ENCODE measurements at regions not wholly inside any gene's neighbourhood (a gene's known extent, or its start where the extent isn't known, plus 50 kb on each side); places are given as distances from the start of the nearest gene placed in this dataset.

GRCh38 chrX:39506131-39506530 lies 591.6 kb downstream of the BCOR start:
- H3K4me1 ChIP-seq (ENCODE audit: control insufficient read depth, insufficient read depth, low read length): no peaks in the 10 kb centered on the region
- H3K4me3 ChIP-seq (ENCODE audit: low read depth, low read length): no peak overlapping the region
- TF ChIP-seq ZNF571 (tag by site-specific recombination; IDR thresholded peaks at IDR 0.05) (no peak), ZNF292 (tag by site-specific recombination; IDR thresholded peaks at IDR 0.05; ENCODE audit: borderline replicate concordance, low read depth) (no peak), ZNF114 (tag by site-specific recombination; IDR thresholded peaks at IDR 0.05) (no peak), ZBTB8A (tag by site-specific recombination; IDR thresholded peaks at IDR 0.05) (no peak), ZNF677 (tag by site-specific recombination; IDR thresholded peaks at IDR 0.05) (no peak), GLI4 (tag by site-specific recombination; IDR thresholded peaks at IDR 0.05) (no peak), MYNN (tag by site-specific recombination; IDR thresholded peaks at IDR 0.05; ENCODE audit: borderline replicate concordance) (no peak), ZNF391 (tag by site-specific recombination; IDR thresholded peaks at IDR 0.05; ENCODE audit: borderline replicate concordance, low read depth) (no peak), ZNF248 (tag by site-specific recombination; IDR thresholded peaks at IDR 0.05) (no peak), ZNF791 (tag by site-specific recombination; IDR thresholded peaks at IDR 0.05) (no peak), HOXA7 (CRISPR knock-in tag; IDR thresholded peaks at IDR 0.05; ENCODE audit: borderline replicate concordance) (no peak), ZNF518A (tag by site-specific recombination; conservative IDR thresholded peaks at IDR 0.05; ENCODE audit: low read depth) (no peak), SETDB1 (IDR thresholded peaks at IDR 0.05; ENCODE audit: insufficient read length, low read length) (no peak), ZNF426 (tag by site-specific recombination; IDR thresholded peaks at IDR 0.05) (no peak), ZNF37A (tag by site-specific recombination; IDR thresholded peaks at IDR 0.05) (no peak), FEZF1 (tag by site-specific recombination; IDR thresholded peaks at IDR 0.05) (no peak)
- TF ChIP-seq, protein P1, sequence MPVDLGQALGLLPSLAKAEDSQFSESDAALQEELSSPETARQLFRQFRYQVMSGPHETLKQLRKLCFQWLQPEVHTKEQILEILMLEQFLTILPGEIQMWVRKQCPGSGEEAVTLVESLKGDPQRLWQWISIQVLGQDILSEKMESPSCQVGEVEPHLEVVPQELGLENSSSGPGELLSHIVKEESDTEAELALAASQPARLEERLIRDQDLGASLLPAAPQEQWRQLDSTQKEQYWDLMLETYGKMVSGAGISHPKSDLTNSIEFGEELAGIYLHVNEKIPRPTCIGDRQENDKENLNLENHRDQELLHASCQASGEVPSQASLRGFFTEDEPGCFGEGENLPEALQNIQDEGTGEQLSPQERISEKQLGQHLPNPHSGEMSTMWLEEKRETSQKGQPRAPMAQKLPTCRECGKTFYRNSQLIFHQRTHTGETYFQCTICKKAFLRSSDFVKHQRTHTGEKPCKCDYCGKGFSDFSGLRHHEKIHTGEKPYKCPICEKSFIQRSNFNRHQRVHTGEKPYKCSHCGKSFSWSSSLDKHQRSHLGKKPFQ (tag by site-specific recombination; IDR thresholded peaks at IDR 0.05): no peak
- TF ChIP-seq, protein P2, sequence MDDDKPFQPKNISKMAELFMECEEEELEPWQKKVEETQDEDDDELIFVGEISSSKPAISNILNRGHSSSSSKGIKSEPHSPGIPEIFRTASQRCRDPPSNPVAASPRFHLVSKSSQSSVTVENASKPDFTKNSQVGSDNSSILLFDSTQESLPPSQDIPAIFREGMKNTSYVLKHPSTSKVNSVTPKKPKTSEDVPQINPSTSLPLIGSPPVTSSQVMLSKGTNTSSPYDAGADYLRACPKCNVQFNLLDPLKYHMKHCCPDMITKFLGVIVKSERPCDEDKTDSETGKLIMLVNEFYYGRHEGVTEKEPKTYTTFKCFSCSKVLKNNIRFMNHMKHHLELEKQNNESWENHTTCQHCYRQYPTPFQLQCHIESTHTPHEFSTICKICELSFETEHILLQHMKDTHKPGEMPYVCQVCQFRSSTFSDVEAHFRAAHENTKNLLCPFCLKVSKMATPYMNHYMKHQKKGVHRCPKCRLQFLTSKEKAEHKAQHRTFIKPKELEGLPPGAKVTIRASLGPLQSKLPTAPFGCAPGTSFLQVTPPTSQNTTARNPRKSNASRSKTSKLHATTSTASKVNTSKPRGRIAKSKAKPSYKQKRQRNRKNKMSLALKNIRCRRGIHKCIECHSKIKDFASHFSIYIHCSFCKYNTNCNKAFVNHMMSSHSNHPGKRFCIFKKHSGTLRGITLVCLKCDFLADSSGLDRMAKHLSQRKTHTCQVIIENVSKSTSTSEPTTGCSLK (tag by site-specific recombination; IDR thresholded peaks at IDR 0.05): no peak
- TF ChIP-seq, protein P3, sequence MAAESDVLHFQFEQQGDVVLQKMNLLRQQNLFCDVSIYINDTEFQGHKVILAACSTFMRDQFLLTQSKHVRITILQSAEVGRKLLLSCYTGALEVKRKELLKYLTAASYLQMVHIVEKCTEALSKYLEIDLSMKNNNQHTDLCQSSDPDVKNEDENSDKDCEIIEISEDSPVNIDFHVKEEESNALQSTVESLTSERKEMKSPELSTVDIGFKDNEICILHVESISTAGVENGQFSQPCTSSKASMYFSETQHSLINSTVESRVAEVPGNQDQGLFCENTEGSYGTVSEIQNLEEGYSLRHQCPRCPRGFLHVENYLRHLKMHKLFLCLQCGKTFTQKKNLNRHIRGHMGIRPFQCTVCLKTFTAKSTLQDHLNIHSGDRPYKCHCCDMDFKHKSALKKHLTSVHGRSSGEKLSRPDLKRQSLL (tag by site-specific recombination; IDR thresholded peaks at IDR 0.05): no peak
- POLR2A ChIA-PET: no interaction called here
- no peaks in the 10 kb centered on the region for H3K36me3 ChIP-seq (ENCODE audit: control insufficient read depth in 2 of 2, insufficient read depth in 1 of 2, low read length in 2 of 2)
- no peak overlapping the region for H3K27ac ChIP-seq (ENCODE audit: extremely low read depth, low read depth, low read length)
- H3K9me3 ChIP-seq (ENCODE audit: control insufficient read depth, insufficient read depth, low read depth, low read length): no peaks in the 10 kb centered on the region; the same call in 1 of the 2 replicates
- CTCF ChIA-PET: no interaction called here

Measured in HEK293 (cell line).